Ovary (tissue), 7 donors: ENCODE measurements at regions not wholly inside any gene's neighbourhood (a gene's known extent, or its start where the extent isn't known, plus 50 kb on each side); places are given as distances from the start of the nearest gene placed in this dataset.
"Not testable (repeated sequence)": the region's sequence is repeated elsewhere in the genome, so short reads cannot be mapped to it uniquely, and the experiment has no call there.

ENCODE experiments used
- DNase-seq, 5 donors: peaks; one replicate each; pipeline ENCODE4 v3.0.0-alpha.2; 2019 to 2020
- H3K27ac ChIP-seq, 2 donors: fragments of 200-600 bp; one replicate each; pipeline versions ENCODE4 v1.5.1 to v1.8.0; 2019 to 2022
- H3K27me3 ChIP-seq: fragments of 200-600 bp; one replicate; pipeline ENCODE4 v1.8.0; 2022
- H3K36me3 ChIP-seq: fragments of 200-600 bp; sonication (generic); one replicate; pipeline ENCODE4 v1.5.1; 2019
- H3K4me1 ChIP-seq: one replicate; pipeline ENCODE4 v1.8.1; 2013; ENCODE audit warnings: mild to moderate bottlenecking, moderate library complexity; ENCODE audit not compliant: insufficient read depth
- H3K4me3 ChIP-seq: fragments of 200-600 bp; sonication (generic); one replicate; pipeline ENCODE4 v1.5.1; 2017
- H3K9me3 ChIP-seq, 2 donors: fragments of 200-600 bp in 1 of 2; sonication (generic) in 1 of 2; one replicate each; pipeline versions ENCODE4 v1.5.1 to v1.8.1; 2013 to 2019; ENCODE audit warnings: mild to moderate bottlenecking in 1 of 2, moderate library complexity in 1 of 2
- CTCF ChIP-seq, 3 donors: fragments of 450-650 bp in 2 of 3; fragments of 200-600 bp in 1 of 3; IDR thresholded peaks; one replicate each; pipeline versions ENCODE4 v1.5.1 to v1.8.0; 2016 to 2022; ENCODE audit warnings: antibody characterized with exemption in 3 of 3, mild to moderate bottlenecking in 1 of 3
- EP300 ChIP-seq: sonication (generic); formaldehyde crosslinking; IDR thresholded peaks from one replicate; pipeline ENCODE4 v1.6.1; 2017; ENCODE audit warnings: antibody characterized with exemption
- POLR2A ChIP-seq: fragments of 450-650 bp; IDR thresholded peaks from one replicate; pipeline ENCODE4 v1.6.1; 2017; ENCODE audit warnings: antibody characterized with exemption, mild to moderate bottlenecking, moderate library complexity
- WGBS, 3 donors: extraction: QIAGEN DNeasy Blood & Tissue Kit in 1 of 3; methylation state at CpG; one replicate each; pipeline versions ENCODE4 v1.1.5 to v1.1.7; 2013 to 2017; 5-methylcytosine and 5-hydroxymethylcytosine counted together
- intact Hi-C, 4 donors: fragments of 100-400 bp; cut with DNase I; formaldehyde crosslinking; loops; one replicate each; pipeline versions ENCODE4 v1.11.0 to v1.15.1; 2022 to 2023
- donor health status: DM: no; HTN: no; CAD: no; lungs with moderate emphysema.
- donor health status: DM: no; HTN: no; CAD: no.
- donor health status: Bipolar disorder and iron deficiency.
- donor health status: DM: no; HTN: no; CAD: no.
- donor health status: DM: yes; HTN: yes; CAD: no.

- no peak overlapping the region for H3K4me3 ChIP-seq
- 78 to 85% (median 82%) methylated on average over 4 of the region's 4 CpGs for WGBS, 3 donors
- DNase-seq, result no peak
- no peaks in the 10 kb centered on the region for H3K9me3 ChIP-seq
- H3K36me3 ChIP-seq, result no peaks in the 10 kb centered on the region
- H3K27ac ChIP-seq, result no peak overlapping the region
- intact Hi-C loops, result no loop called here
- H3K4me1 ChIP-seq, result no peaks in the 10 kb centered on the region
- H3K27me3 ChIP-seq, result no peaks in the 10 kb centered on the region
- no peak for TF ChIP-seq EP300
- no peak for TF ChIP-seq CTCF (IDR thresholded peaks at IDR 0.05)
- no peak for TF ChIP-seq POLR2A
Observed at GRCh38 chr12:114026805-114027204, 60.7 kb upstream of the RBM19 start.

DNA sequence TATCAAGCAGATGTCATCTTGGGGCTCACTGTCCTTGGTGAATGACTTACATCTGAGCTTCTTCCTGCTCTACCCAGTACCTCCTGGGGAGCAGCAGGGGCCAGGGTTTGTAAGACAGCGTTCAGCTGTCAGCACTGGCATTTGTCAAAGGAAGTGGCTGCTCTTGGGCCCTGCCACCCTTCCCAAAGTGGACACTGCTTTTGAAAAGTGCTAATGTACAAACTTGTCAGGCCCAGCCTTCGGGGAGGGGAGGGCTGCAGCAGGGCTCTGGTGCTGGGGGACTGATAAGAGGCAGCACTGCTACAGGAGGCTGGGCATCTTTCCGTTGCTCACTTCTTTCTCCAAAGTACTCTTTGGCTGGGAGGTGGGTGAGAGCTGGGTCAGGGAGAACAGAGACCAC is 59.8 kb upstream of the RBM19 start:
- H3K36me3 ChIP-seq, result no peaks in the 10 kb centered on the region

GRCh38 chr12:114022081-114022480 is 56.0 kb upstream of the RBM19 start:
- 81 to 88% (median 81%) methylated on average over 5 of the region's 5 CpGs for WGBS, 3 donors
- intact Hi-C loops, H3K27ac ChIP-seq, H3K4me1 ChIP-seq, DNase-seq, H3K4me3 ChIP-seq, H3K9me3 ChIP-seq, H3K27me3 ChIP-seq, H3K36me3 ChIP-seq: not testable (repeated sequence)

More for the DNA sequence above, 59.8 kb upstream of the RBM19 start:
- TF ChIP-seq CTCF (IDR thresholded peaks at IDR 0.05) (no peak), EP300 (no peak)
- no peak for DNase-seq
- no peaks in the 10 kb centered on the region for H3K9me3 ChIP-seq
- no peaks in the 10 kb centered on the region for H3K4me1 ChIP-seq
- H3K27ac ChIP-seq, result no peak overlapping the region
- 35 to 50% (median 45%) methylated on average over 3 of the region's 3 CpGs for WGBS, 3 donors
- H3K4me3 ChIP-seq, result no peak overlapping the region
- intact Hi-C loops, result no loop called here
- no peaks in the 10 kb centered on the region for H3K27me3 ChIP-seq

GRCh38 chr12:114018669-114019068 is 52.5 kb upstream of the RBM19 start:
- Histone ChIP-seq H3K4me1 (no peaks in the 10 kb centered on the region), H3K9me3 (no peaks in the 10 kb centered on the region), H3K36me3 (no peaks in the 10 kb centered on the region), H3K27me3 (no peaks in the 10 kb centered on the region), H3K4me3 (no peak overlapping the region), H3K27ac (no peak overlapping the region)
- intact Hi-C loops, result no loop called here
- no peak for DNase-seq
- 16 to 23% (median 23%) methylated on average over 1 of the region's 1 CpG for WGBS, 3 donors
- TF ChIP-seq POLR2A (no peak), EP300 (no peak), CTCF (IDR thresholded peaks at IDR 0.05) (no peak)
